GM12874 (cell line): ENCODE measurements at regions not wholly inside any gene's neighbourhood (a gene's known extent, or its start where the extent isn't known, plus 50 kb on each side); places are given as distances from the start of the nearest gene placed in this dataset.

ENCODE experiments used
- CTCF ChIP-seq: IDR thresholded peaks from 2 replicates; pipeline ENCODE4 v1.5.1; 2011; ENCODE audit warnings: low read depth, mild to moderate bottlenecking, control low read depth, low read length, moderate library complexity; ENCODE audit not compliant: insufficient read depth

- TF ChIP-seq CTCF: no peak
Measured at GRCh38 chr12:78501825-78502224, 362.7 kb upstream of the SYT1 start.

- no peak for TF ChIP-seq CTCF
Measured at GRCh38 chr12:78519422-78519821, 345.2 kb upstream of the SYT1 start.

GRCh38 chr12:78530100-78530765 lies 334.3 kb upstream of the SYT1 start:
- no peak for TF ChIP-seq CTCF

- TF ChIP-seq CTCF: no peak
Measured at GRCh38 chr12:78531831-78532458, 332.6 kb upstream of the SYT1 start.

- TF ChIP-seq CTCF: no peak
Measured at GRCh38 chr12:78534311-78534710, 330.3 kb upstream of the SYT1 start.

GRCh38 chr12:78540606-78541336 lies 323.8 kb upstream of the SYT1 start:
- no peak for TF ChIP-seq CTCF

- TF ChIP-seq CTCF: no peak
Measured at GRCh38 chr12:78550831-78551230, 313.7 kb upstream of the SYT1 start.
